GM18498 (cell line): ENCODE measurements at regions not wholly inside any gene's neighbourhood (a gene's known extent, or its start where the extent isn't known, plus 50 kb on each side); places are given as distances from the start of the nearest gene placed in this dataset.
"Not testable (repeated sequence)": the region's sequence is repeated elsewhere in the genome, so short reads cannot be mapped to it uniquely, and the experiment has no call there.

Experiments used
- ATAC-seq: cut with Tn5 transposase; IDR thresholded peaks from one replicate; pipeline ENCODE4 v1.9.1; 2021; ENCODE audit warnings: mild to moderate bottlenecking, moderate library complexity; ENCODE audit not compliant: unreplicated experiment

DNA sequence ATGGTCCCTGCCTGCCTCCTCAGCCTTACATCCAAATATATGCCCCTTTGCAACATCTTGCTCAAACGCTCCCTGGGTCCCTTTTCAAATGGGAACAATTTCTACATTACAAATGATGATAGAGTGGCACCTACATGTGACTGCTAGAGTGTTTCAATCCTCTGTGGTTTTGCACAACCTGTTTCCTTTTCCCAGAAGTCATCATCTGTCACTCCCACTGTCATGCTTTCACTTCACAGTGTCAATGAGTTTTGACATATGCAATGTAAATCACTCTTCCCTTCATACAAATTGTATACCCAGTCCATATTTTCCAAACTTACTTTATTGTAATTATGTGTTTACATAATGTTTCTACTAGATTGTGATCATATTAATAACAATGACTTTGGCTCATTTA, 887.3 kb downstream of the TDRD15 start:
- no peak for ATAC-seq

GRCh38 chr2:22020091-22020742, 896.4 kb downstream of the TDRD15 start:
- ATAC-seq = no peak

DNA sequence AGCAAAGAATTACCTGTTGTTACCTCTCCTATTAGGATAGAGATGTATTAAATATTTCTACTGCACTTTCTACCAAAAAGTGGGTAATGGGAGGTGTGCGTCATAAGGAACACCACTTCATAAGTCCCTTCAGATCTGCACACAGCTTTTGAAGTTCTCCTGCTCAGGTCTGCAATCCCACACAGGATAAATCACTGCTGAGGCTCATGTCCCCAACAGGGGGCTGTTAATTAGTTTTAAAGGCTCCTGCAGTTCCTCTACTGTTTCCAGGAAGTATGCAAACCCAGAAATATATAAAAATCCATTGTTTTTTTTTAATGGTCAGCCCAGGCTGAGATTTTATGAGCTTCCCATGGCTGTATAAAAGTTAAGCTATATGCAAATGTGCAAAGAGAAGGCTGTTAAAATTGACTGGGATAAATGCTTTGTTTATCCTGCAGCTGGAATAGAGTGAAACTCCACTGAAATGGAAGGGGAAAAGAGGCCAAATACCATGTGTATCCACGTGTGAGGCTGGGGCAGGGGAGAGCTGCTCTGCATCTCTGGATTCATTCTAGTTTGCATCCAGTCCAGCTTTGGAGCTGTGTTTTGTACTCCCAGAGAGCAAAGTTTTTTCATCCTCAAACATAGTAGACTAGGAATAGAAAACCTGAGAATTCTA, 903.7 kb downstream of the TDRD15 start:
- ATAC-seq = no peak

DNA sequence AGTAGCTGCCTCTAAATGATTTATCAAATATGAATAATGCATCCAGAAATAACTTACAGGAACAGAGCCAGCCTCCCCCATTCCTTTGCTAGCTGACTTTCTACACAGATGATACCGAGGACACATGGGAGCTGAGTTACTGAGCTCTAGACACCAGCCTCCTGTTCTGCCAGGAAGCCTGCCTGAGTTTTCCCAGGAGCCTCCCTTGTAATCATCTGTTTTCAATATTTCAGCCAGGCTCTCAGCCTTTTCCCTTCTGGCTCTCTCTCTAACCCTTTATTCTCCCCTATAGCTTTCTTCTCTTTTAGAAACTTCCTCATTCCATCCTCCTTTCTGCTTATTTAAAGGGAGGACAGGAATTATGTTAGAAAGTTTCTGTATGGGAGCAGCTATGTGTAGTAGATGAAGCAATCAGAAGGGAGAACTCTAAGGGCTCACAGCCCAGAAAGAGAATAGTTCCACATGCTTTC, 911.6 kb downstream of the TDRD15 start:
- ATAC-seq = no peak

DNA sequence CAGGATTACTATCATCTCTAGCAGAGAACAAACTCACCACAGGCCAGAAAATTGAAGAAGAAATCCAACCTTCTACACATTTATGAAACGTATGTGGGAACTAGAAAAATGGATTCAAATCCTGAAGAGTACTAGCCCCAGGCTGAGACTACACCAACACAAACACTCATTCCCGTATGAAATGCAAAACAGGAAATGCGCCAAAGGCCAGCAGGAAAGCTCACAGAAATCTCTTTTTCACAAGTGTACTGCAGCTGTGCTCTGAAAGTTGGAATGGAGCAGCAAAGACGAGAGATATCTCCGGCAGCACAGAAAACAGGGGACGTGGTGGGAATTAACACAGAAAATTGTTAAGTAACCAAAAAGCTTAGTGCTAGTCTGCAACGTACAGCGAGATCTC, 913.5 kb downstream of the TDRD15 start:
- ATAC-seq = no peak

DNA sequence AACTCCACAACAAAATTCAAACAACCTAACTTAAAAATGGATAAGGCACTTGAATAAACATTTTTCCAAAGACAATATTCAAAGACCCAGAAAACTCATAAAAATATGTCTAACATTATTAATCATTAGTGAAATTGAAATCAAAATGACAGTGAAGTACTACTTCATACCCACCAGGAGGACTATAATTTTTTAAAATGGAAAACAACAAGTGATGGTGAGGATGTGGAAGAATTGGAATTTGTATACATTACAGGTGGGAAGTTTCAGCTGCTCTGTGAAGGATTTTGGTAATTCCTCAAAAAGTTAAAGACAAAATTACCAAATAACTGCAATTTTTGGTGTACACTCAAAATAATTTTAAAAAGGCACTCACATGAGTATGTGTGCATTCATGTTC, 920.0 kb downstream of the TDRD15 start:
- no peak for ATAC-seq

DNA sequence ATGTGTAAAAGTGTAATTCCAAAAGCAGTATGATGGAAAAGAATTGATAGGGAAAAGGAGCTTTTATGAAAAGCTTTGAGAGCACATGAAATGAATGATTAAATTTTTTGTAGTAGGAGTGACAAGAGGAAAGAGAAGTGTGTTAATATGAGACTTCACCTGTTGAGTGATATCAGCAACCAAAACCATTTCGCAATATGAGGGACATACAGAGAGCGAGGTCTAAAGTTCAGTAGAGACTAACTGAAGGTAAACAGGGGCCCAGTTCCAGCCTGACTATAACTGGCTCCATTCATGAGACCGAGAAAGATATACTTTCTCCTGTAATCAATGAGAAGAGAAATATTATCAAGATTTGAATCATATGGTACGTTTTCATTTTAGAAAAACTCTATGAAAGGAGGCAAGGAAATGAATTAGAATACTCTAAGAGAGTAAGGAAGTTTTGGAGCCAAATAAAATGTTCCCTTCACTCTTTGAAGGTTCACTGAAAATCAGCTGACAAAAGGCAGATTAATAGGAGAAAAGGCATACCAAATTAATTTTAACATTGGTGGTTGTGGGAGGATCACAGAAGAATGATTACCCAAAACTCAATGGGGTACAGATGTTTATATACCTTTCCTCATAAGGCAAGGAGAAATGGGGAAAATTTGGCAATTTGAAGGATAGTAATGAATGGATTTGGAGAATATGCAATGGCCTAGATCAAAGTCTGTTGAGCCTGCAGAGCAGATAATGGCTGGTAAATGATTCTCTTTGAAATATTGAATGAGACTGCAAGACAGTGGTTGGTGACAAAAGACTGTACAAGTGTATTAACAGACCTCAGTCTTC, 932.2 kb downstream of the TDRD15 start:
- no peak for ATAC-seq

GRCh38 chr2:22056621-22057132, 932.9 kb downstream of the TDRD15 start:
- no peak for ATAC-seq

GRCh38 chr2:22062679-22063078, 938.9 kb downstream of the TDRD15 start:
- no peak for ATAC-seq

DNA sequence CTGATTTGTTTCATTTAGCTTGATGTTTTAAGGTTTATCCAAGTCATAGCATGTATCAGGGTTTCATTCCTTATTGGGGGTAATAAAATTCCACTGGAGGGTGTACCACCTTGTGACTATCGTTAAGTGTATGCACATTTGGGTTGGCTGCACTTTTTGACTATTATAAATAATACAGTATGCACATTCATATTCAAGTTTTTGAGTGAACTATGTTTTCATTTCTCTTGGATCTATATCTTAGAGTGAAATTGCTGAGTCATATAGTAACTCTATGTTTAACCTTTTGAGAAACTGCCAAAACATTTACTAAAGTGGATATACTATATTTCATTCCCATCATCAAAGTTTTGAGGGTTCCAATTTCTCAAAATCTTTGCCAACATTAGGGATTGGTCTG, 952.7 kb downstream of the TDRD15 start:
- no peak for ATAC-seq

DNA sequence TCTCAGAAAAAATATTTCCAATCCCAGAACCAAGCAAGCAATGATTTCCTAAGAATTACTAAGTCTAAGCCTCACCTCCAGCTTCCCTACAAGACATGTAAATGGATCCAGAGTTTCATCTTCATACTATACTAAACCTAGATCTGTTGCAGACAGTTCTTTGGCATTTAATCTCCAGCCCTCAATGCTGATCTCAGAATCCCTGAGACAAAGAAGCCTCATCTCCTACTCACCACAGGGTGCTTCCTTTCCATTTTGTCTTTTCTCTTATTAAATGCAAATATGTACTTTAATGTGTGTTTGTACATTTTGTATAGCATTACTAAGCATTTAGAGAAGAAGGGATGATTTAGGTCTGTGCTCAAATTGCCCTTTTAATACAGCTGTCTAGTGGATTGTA, 954.9 kb downstream of the TDRD15 start:
- ATAC-seq = no peak

DNA sequence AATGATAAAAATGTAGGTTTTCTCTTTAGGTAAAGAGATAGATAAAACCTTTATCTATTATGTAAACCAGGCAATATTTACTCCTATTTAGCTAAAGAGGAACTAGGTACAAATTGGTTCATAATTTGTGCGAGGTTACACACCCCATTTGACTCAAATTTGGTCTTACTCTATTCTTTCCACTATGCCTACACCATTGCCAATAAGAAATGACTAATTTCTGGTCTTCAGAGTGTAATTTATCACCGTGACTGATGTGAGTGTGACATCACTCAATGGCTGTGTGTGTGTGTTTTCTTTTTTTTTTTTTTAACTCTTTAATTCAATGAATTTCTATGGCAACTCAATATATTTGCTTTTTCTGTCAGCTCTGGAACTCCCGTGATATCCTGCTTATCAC, 955.8 kb downstream of the TDRD15 start:
- ATAC-seq = no peak

GRCh38 chr2:22086726-22087125, 963.0 kb downstream of the TDRD15 start:
- ATAC-seq = no peak

DNA sequence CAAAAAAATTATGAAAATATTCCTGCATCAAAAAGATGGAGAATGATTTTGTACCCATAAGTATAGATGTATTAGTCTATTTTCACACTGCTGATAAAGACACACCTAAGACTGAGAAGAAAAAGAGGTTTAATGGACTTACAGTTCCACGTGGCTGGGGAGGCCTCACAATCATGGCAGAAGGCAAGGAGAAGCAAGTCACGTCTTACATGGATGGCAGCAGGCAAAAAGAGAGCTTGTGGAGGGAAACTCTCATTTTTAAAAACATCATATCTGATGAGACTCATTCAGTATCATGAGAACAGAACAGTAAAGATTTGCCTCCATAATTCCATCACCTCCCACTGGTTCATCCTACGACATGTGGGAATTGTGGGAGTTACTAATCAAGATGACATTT, 979.8 kb downstream of the TDRD15 start:
- not testable (repeated sequence) for ATAC-seq

DNA sequence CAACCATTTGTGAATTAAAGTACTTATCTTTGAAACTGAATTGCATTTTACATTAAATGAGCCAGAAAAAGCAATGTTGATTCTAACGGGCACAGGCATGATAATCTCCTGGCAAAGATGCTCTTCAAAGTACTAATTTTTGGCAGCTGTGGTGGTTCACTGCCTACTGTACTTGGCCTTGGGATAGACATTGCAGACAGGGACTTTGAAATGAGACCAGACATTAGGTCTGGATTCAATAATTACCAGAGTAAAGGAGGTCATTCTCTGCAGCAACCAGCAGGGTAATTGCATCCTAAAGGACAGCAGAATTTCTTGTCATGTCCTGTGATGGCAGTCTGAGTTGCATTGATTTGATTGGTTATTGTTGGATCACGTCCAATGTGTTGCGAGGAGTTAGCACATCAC, 986.5 kb downstream of the TDRD15 start:
- no peak for ATAC-seq

DNA sequence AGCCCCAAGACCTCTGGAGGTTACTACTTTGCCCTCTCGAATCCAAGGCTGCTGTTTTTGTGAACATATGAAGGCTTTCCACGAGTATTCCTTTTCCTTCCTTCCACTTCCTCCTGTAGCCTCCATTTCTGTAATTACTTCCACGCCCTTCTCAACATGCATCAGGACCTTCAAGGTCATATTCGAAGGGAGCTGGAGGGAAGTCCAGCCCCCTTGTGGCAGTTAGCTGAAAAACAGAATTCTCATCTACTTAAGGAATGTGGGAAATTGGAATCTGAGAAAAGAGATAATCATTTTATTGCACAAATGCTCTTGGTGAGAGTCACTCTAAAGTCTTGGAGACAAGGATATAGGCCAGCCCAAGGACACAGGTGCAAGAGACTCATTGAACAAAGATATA, 1000.2 kb downstream of the TDRD15 start:
- ATAC-seq = no peak

GRCh38 chr2:22126106-22126505, 1002.3 kb downstream of the TDRD15 start:
- ATAC-seq = no peak

- ATAC-seq = no peak
Observed at GRCh38 chr2:22126978-22127377, 1003.2 kb downstream of the TDRD15 start.

DNA sequence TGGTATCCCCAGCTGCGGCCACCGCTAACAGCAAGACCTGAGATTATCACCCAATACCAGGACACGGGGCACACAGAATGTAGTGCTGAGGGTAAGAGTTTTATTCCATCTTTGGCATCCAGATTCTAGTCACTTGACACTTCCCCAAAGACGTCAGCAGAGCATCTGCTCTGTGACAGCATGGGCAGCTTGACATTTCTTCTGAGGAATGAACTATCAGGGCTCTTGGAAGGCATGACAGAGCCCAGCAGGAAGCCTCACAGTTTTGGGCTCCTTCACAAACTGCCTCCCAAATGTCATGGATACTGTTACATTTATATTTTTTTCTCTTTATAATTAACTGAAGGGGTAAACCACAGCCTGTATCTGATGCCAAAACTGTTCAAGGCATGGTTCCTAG, 1010.7 kb downstream of the TDRD15 start:
- no peak for ATAC-seq

- ATAC-seq = no peak
Observed at GRCh38 chr2:22136446-22136845, 1012.7 kb downstream of the TDRD15 start.

- ATAC-seq = no peak
Observed at GRCh38 chr2:22143840-22144239, 1020.1 kb downstream of the TDRD15 start.
